KOPT-K1 (cell line): ENCODE measurements at regions not wholly inside any gene's neighbourhood (a gene's known extent, or its start where the extent isn't known, plus 50 kb on each side); places are given as distances from the start of the nearest gene placed in this dataset.
"Not testable (repeated sequence)": the region's sequence is repeated elsewhere in the genome, so short reads cannot be mapped to it uniquely, and the experiment has no call there.

Experiments
- H3K27ac ChIP-seq: fragments of 200-600 bp; sonication (generic); 2 replicates; pipeline ENCODE4 v1.5.1; 2016; ENCODE audit warnings: antibody characterized with exemption, mild to moderate bottlenecking, low read depth, low read length; ENCODE audit not compliant: poor library complexity, severe bottlenecking
- H3K36me3 ChIP-seq: fragments of 200-600 bp; sonication (generic); 2 replicates; pipeline ENCODE4 v1.5.1; 2017; ENCODE audit warnings: antibody characterized with exemption, mild to moderate bottlenecking, low read length, moderate library complexity; ENCODE audit not compliant: insufficient read depth
- H3K9me3 ChIP-seq: fragments of 200-600 bp; sonication (generic); 2 replicates; pipeline ENCODE4 v1.5.1; 2017; ENCODE audit warnings: antibody characterized with exemption, low read length, mild to moderate bottlenecking; ENCODE audit not compliant: insufficient read depth, poor library complexity, severe bottlenecking

DNA sequence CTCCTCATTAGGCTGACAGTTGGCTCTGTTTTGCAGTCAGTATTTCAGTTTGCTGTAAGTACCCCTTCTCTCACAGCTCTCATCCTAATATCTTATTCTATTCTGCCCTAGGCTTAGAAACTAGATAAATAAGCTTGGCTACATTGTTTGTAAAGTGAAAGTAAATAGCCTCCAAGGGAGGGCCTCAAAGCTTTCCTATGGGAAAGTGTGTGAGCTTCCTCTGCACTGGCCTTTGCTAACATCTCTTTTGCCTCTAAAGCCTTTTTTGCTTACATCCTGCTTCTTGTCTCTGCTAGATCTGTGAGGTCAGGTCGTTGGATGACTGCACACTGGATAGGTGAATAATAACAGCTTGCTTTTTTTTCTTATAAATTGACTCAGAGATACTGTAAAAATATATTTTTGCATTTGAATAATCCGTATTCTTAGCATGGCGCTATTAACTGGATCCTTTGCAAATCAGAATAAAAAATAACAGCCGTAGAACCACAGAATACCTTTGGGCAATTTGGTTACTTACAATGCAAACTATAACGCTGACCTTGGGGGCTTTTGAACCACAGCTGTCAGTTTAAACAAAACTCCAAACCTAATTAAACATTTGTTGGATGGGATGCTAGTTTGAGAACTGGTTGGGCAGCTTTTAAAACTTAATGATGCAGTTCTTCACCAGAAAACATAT, 55.1 kb downstream of the TTC6 start:
- Histone ChIP-seq H3K27ac (no peak overlapping the region), H3K9me3 (no peaks in the 10 kb centered on the region), H3K36me3 (no peaks in the 10 kb centered on the region)

DNA sequence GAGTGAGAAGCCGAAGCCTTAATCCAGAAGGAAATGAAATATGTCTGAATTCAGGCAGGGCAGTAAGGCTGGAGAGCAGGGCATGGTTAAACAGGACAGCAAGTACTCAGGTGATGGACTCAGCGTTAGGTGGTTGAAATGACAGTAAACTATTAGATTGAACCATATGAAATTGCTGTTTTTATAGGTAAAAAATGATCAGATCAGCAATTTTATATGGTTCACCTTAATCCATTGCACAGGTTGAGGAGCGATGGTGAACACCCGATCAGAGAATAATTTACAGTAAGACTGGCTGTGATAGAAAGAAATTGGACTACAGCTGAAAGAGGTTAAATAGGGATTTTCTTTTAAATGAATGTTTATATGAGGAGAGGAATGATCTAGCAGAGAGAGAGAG, 56.6 kb downstream of the TTC6 start:
- Histone ChIP-seq H3K36me3 (no peaks in the 10 kb centered on the region), H3K27ac (no peak overlapping the region), H3K9me3 (no peaks in the 10 kb centered on the region)

DNA sequence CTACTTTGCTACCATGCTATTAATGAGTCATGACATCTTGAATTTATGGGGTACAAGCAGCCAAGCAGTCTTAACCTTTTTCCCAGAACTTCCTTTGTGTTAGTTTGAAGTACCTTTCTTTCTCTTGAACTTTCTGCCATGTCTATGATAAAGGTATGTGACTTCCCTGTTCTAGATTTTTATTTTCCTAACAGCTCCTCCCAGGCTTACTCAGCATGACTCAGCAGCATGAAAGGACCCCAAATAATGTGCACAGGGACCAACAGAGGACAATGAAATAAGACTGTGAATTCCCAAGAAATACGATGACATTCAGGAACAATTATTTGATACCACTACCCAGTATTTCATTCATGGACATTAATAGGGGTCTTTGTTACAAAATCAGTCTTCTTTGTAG, 60.0 kb downstream of the TTC6 start:
- H3K27ac ChIP-seq: no peak overlapping the region
- no peaks in the 10 kb centered on the region for H3K9me3 ChIP-seq
- no peaks in the 10 kb centered on the region for H3K36me3 ChIP-seq

DNA sequence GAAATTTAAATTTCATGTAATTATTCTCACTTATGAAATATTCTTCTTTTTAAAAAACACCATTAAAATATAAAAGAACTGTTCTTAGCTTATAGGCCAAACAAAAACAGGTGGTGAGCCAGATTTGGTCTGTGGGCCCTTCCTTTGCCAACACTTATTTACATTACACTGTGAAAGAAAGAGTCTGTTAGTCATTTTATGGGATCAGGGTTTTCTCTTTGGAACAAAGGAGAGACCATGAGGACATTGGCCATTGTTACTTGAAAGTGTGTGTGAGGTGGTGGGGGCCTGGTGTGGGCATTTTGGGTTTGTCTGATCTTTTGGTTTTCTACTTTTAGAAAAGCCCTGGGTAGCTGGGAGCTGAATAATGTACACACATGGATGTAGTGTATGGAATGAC, 62.7 kb downstream of the TTC6 start:
- H3K36me3 ChIP-seq: no peaks in the 10 kb centered on the region
- no peak overlapping the region for H3K27ac ChIP-seq
- no peaks in the 10 kb centered on the region for H3K9me3 ChIP-seq

DNA sequence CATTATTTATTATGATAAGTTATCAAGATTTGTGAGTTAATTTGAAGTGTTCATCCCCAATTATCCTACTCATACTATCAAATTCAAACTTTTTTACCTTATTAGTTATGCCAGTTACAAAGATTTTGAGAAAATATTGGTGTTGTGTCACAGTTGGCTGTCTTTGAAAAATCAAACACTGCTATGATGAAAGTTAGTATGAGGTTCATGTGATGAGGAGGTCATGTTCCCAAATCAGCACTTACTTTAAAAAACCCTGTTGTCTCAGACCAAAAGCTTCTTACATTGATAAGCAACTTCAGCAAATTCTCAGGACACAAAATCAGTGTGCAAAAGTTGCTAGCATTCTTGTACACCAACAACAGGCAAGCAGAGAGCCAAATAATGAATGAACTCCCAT, 68.1 kb downstream of the TTC6 start:
- Histone ChIP-seq H3K27ac (no peak overlapping the region), H3K9me3 (no peaks in the 10 kb centered on the region), H3K36me3 (no peaks in the 10 kb centered on the region)

DNA sequence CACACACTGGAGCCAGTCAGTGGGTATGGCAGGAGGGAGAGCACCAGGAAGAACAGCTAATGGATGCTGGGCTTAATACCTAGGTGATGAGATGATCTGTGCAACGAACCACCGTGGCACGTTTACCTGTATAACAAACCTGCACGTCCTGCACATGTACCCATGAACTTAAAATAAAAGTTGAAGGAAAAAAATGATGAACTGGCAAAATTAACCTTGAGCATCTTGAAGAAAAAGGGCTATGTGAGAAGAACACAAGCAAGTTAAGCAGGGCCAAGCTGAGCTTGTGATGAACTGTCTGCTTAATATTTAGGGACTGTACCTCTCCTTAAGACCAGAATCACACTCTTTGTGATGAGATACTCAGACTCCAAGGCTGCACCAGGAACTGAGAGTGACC, 70.0 kb downstream of the TTC6 start:
- no peaks in the 10 kb centered on the region for H3K9me3 ChIP-seq

DNA sequence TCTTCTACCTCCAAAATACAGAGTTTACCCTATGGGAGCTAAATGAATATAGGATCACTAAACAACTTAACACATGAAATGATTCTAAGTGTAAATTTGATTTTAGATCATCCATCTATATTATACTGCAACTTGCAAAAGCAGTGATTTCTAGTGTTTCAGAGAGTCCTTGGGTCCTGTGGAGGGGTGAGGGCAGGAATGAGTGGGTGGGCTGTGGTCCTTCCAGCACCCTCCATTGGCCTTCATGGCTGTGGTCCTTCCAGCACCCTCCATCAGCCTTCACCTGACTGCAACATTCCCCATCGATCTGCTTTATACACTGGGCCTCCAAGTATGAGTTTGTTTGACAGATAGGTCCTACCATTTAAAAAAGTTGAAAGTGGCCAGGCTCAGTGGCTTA, 70.5 kb downstream of the TTC6 start:
- no peaks in the 10 kb centered on the region for H3K9me3 ChIP-seq
- no peak overlapping the region for H3K27ac ChIP-seq
- no peaks in the 10 kb centered on the region for H3K36me3 ChIP-seq

More for the DNA sequence above, 70.0 kb downstream of the TTC6 start:
- H3K27ac ChIP-seq: no peak overlapping the region
- no peaks in the 10 kb centered on the region for H3K36me3 ChIP-seq

DNA sequence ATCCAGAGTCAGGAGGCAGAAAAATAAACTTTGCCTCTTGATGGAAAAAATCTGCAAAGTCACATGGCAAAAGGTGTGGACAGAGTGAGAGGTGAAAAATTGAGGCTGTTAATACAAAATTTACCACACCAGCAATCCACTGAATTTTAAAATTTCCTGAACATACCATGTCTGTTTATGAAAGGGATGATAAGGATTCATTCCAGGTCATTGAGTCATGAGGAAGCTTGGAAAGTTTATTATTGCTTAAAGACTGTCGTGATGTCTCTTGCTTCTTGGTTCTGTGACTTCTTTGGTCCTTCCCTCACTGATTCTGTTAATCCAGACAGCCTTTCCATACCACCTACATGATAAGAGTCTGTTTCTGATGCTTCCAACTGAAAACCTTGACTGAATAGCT, 73.2 kb downstream of the TTC6 start:
- no peaks in the 10 kb centered on the region for H3K36me3 ChIP-seq
- H3K27ac ChIP-seq: no peak overlapping the region
- no peaks in the 10 kb centered on the region for H3K9me3 ChIP-seq

DNA sequence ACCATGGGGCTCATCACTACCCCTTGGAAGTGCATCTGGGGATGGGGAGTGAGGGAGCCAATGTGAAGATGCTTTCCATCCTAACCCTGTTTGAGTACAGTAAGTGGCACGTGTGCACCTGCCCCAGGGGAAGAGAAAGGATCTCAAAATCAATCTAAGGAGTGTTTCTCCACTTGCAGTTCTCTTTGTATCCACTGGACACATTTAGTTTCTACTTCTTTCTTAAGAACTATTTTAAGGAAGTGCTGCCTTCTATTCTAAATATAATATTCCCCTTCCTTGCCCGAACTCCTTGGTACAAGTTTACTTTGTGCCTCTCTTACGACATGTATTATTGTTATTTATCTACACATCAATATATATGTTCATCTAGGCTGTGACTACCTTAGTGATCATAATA, 73.8 kb downstream of the TTC6 start:
- no peaks in the 10 kb centered on the region for H3K9me3 ChIP-seq
- no peaks in the 10 kb centered on the region for H3K36me3 ChIP-seq
- H3K27ac ChIP-seq: no peak overlapping the region

DNA sequence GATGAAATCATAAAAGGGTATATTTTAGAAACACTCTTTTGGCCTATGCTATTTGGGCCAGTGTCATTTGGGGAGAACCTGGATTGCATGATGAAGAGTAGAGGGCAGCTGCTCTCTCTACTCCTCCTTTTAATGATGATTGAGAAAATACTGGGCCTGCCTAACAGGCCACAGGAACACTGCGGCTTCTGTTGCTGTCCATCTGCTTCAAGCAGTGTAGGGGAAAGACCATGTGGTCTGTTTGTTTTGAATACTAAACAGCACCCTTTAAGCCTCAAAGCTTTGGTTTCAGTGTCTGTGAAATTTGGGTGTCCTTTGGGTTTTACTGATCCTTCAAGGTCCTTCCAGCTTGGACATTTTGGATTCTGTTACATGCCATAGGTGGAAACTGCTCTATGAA, 78.0 kb downstream of the TTC6 start:
- Histone ChIP-seq H3K27ac (no peak overlapping the region), H3K36me3 (no peaks in the 10 kb centered on the region), H3K9me3 (no peaks in the 10 kb centered on the region)

DNA sequence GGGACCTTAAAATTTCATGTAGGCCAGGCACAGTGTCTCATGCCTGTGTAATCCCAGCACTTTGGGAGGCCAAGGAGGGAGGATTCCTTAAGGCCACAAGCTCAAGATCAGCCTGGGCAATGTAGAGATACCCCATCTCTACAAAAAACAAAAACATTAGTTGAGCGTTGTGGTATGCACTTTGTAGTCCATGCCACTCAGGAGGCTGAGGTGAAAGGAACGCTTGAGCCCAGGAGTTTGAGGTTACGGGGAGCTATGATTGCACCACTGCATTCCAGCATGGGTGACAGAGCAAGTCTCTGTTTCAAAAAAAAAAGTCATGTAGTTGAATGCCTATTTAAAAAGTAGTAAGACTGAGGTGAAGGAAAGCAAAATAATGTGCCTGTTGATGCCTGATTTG, 83.5 kb downstream of the TTC6 start:
- H3K27ac ChIP-seq: no peak overlapping the region
- H3K9me3 ChIP-seq: no peaks in the 10 kb centered on the region
- H3K36me3 ChIP-seq: no peaks in the 10 kb centered on the region

DNA sequence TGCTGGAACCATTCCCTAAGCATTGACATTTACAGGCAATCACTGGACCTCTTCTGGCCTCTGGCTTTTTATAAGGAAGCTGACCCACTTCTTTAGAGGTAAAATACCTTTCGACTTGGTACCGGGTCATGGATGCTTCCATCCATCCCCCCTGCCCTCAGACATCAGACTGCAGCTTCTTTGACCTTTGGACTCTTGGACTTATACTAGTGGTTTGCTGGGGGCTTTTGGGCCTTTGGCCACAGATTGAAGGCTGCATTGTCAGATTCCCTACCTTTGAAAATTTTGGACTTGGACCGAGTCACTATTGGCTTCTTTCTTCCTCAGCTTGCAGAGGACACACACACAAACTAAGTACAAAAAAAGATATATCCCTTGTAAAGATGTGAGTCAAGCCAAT, 86.1 kb downstream of the TTC6 start:
- no peaks in the 10 kb centered on the region for H3K9me3 ChIP-seq
- no peaks in the 10 kb centered on the region for H3K36me3 ChIP-seq
- no peak overlapping the region for H3K27ac ChIP-seq

DNA sequence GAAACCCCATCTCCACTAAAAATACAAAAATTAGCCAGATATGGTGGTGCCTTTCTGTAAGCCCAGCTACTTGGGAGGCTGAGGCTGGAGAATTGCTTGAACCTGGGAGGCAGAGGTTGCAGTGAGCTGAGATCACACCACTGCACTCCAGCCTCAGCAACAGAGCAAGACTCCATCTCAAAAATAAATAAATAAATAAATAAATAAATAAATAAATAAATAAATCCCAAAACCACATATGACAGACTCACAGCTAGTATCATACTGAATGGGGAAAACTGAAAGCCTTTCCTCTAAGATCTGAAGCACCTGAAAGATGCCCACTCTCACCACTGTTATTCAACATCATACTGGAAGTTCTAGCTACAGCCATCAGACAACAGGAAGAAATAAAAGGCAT, 97.3 kb downstream of the TTC6 start:
- not testable (repeated sequence) for H3K36me3 ChIP-seq, H3K27ac ChIP-seq, H3K9me3 ChIP-seq

DNA sequence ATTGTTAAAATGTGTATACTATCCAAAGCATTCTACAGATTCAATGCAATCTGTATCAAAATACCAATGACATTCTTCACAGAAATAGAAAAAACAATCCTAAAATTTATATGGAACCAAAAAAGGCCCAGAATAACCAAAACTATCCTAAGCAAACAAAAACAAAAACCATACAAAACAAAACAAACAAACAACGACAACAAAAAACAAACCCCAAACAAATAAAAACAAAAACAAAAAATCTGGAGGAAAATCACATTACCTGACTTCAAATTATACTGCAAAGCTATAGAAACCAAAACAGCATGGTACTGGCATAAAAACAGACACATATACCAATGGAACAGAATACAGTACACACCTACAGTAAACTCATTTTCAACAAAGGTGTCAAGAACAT, 98.0 kb downstream of the TTC6 start:
- H3K9me3 ChIP-seq, H3K27ac ChIP-seq, H3K36me3 ChIP-seq: not testable (repeated sequence)

DNA sequence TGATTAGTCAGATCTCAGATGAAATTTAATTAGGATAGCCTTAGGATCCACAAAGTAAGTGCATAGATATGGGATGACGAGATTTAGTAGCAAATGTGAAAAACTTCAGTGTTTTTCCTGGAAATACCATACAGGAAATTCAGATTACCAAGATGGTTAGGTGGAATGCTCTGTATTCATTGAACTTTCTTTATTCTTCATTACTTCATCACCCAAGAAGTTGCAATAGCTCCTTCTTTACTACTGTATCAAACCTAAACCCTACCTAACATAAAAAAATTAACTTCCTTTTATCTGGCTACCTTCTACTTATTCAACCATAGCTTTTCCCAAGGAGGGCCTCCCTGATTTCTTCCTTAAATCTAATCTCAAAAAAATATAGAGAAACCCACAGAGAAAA, 100.4 kb downstream of the TTC6 start:
- Histone ChIP-seq H3K27ac (no peak overlapping the region), H3K9me3 (no peaks in the 10 kb centered on the region), H3K36me3 (no peaks in the 10 kb centered on the region)

DNA sequence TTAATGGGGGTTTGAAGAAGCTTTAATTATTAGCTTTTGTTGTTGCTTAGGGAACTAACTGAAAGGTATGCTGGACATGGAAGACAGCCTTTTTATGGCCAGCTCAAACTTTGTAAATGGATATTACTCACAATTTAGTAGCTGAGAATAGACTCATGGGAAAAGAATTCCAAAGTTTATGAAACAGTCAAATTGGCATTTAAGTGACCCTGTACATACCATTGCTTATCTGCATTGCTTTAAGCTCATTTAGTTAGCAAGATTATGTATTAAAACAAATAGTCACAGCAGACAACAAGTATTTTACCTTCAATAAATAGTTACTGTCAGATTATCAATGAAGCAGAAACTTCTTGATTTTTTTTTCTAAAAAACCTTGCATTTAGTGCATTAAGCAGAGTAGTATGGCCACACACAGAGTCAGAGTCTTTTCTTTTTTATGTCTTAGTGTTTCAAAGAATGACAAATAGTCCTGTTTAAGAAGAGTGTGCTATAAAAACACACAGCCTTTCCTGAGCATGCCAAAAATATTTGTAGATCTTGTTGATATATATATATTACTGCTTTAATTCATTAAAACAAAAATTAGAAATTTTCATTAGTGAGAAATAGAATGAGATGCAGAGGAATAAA, 102.2 kb downstream of the TTC6 start:
- Histone ChIP-seq H3K27ac (no peak overlapping the region), H3K36me3 (no peaks in the 10 kb centered on the region), H3K9me3 (no peaks in the 10 kb centered on the region)
